Stimulated activated naive B cell treated with anti-CD40 and anti-IgM and Interleukin-4, amounts not matched to agents 10 μg/mL and 1 μg/mL and 100 μg/mL, for 72 hours (primary cell): ENCODE measurements at regions not wholly inside any gene's neighbourhood (a gene's known extent, or its start where the extent isn't known, plus 50 kb on each side); places are given as distances from the start of the nearest gene placed in this dataset.

Experiments
- ATAC-seq, 2 donors: fragments of 150-1000 bp; cut with Tn5 transposase; replicated peaks; 2 replicates each; pipeline ENCODE4 v1.10.0; 2021; ENCODE audit warnings: moderate library complexity in 1 of 2
- DNase-seq: peaks from one replicate; pipeline ENCODE4 v3.0.0; 2021
- H3K27ac Mint-ChIP-seq: one replicate; pipeline ENCODE4 v1.8.0; 2022; ENCODE audit warnings: mild to moderate bottlenecking, mixed read lengths
- H3K27me3 Mint-ChIP-seq, 2 donors: one replicate each; pipeline ENCODE4 v1.8.0; 2022; ENCODE audit warnings: mixed read lengths in 2 of 2
- H3K36me3 Mint-ChIP-seq, 2 donors: one replicate each; pipeline ENCODE4 v1.8.0; 2022; ENCODE audit warnings: mixed read lengths in 2 of 2, mild to moderate bottlenecking in 1 of 2
- H3K4me1 Mint-ChIP-seq, 2 donors: one replicate each; pipeline ENCODE4 v1.8.0; 2022; ENCODE audit warnings: mixed read lengths in 2 of 2, mild to moderate bottlenecking in 1 of 2
- H3K4me3 Mint-ChIP-seq, 2 donors: one replicate each; pipeline ENCODE4 v1.8.0; 2022; ENCODE audit warnings: mild to moderate bottlenecking in 2 of 2, mixed read lengths in 2 of 2, moderate library complexity in 1 of 2
- H3K9me3 Mint-ChIP-seq, 2 donors: one replicate each; pipeline ENCODE4 v1.8.0; 2022; ENCODE audit warnings: mixed read lengths in 2 of 2, mild to moderate bottlenecking in 1 of 2

GRCh38 chr5:35354751-35355150 is 124.5 kb upstream of the PRLR start:
- no peaks in the 10 kb centered on the region for H3K4me1 Mint-ChIP-seq
- H3K27me3 Mint-ChIP-seq: peaks cover 3 to 7% of the 10 kb centered on the region in 2 donors
- no peak for ATAC-seq
- H3K9me3 Mint-ChIP-seq: peaks cover 22 to 23% of the 10 kb centered on the region in 2 donors
- no peak for DNase-seq
- H3K36me3 Mint-ChIP-seq: peaks cover 4% of the 10 kb centered on the region in 2 donors
- H3K4me3 Mint-ChIP-seq: no peak overlapping the region
- H3K27ac Mint-ChIP-seq: no peak overlapping the region

- Mint-ChIP-seq H3K4me1 (no peaks in the 10 kb centered on the region), H3K27me3 (no peaks in the 10 kb centered on the region), H3K4me3 (no peak overlapping the region), H3K27ac (no peak overlapping the region), H3K36me3 (no peaks in the 10 kb centered on the region), H3K9me3 (peaks cover 0 to 7% of the 10 kb centered on the region in 2 donors)
- DNase-seq (no peak), ATAC-seq (no peak)
Measured at GRCh38 chr5:35345222-35345621, 114.9 kb upstream of the PRLR start.

DNA sequence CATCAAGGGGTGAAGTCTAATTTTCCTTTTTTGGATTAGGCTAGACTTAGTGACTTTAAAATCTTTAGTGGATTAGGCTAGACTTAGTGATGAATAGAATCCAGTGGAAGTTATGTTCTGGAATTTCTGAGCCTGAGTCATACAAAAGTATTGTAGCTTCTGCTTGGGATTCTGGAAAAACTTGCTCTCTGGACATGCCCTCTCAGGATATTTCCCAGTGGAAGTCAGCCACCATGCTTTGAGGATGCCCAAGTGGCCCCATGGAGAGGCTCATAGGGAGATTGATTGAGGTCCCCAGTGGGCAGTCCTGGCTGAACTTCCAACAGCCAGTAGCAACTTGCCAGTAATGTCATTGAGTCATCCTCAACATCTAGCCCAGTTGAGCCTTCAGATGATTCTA is 112.4 kb upstream of the PRLR start:
- no peaks in the 10 kb centered on the region for H3K36me3 Mint-ChIP-seq
- ATAC-seq: no peak
- no peak overlapping the region for H3K4me3 Mint-ChIP-seq
- H3K27me3 Mint-ChIP-seq: peaks cover 0 to 10% of the 10 kb centered on the region in 2 donors
- H3K27ac Mint-ChIP-seq: no peak overlapping the region
- DNase-seq: no peak
- peaks cover 0 to 4% of the 10 kb centered on the region in 2 donors for H3K9me3 Mint-ChIP-seq
- no peaks in the 10 kb centered on the region for H3K4me1 Mint-ChIP-seq

DNA sequence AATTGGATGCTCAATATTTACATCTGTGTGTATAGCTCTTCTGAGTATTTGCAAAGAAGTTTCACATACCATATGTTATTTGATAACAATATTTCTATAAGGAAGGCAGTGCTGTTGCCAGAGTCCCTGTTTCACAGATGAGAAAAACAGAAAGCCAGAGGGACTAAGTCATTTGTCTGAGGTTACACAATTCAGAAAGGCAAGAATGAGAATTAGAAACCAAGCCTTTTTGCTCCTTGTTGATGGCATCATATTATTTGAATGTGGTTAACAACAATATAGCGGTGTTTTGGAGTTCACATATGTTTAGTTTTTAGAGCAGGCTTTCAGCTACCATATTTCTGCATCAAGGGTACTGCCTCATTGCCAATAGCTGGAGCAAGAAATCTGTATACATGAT is 110.9 kb upstream of the PRLR start:
- H3K4me3 Mint-ChIP-seq: no peak overlapping the region
- peaks cover 0 to 10% of the 10 kb centered on the region in 2 donors for H3K27me3 Mint-ChIP-seq
- DNase-seq: no peak
- ATAC-seq: no peak
- H3K9me3 Mint-ChIP-seq: peaks cover 0 to 4% of the 10 kb centered on the region in 2 donors
- no peaks in the 10 kb centered on the region for H3K36me3 Mint-ChIP-seq
- H3K4me1 Mint-ChIP-seq: no peaks in the 10 kb centered on the region
- H3K27ac Mint-ChIP-seq: no peak overlapping the region

DNA sequence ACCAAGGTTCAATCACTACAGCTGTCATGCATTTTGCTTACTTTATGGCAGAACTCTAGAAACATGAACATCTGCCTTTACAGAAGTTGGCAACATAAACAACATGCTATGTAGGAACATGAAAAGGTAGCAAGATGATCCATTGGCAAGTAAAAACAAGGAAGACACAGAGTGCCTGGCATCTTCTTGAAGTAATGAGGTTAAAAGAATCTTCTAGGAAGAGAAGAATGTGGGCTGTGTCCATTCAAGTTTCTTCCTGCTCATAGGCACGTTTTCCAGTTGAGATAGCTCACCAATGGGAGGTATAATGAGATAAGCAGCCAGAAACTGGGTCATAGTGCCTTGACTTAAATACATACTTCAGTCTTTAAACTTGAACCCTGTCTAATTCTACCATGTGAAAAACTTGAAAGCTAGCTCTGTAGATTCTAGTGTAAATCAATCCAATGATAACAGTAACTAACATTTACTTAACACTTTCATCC is 109.4 kb upstream of the PRLR start:
- Mint-ChIP-seq H3K9me3 (peaks cover 0 to 6% of the 10 kb centered on the region in 2 donors), H3K36me3 (no peaks in the 10 kb centered on the region), H3K4me3 (no peak overlapping the region), H3K27ac (no peak overlapping the region), H3K4me1 (no peaks in the 10 kb centered on the region), H3K27me3 (peaks cover 0 to 16% of the 10 kb centered on the region in 2 donors)
- no peak for ATAC-seq
- no peak for DNase-seq

- H3K36me3 Mint-ChIP-seq: no peaks in the 10 kb centered on the region
- no peak overlapping the region for H3K4me3 Mint-ChIP-seq
- peaks cover 0 to 16% of the 10 kb centered on the region in 2 donors for H3K27me3 Mint-ChIP-seq
- ATAC-seq (no peak), DNase-seq (no peak)
- H3K4me1 Mint-ChIP-seq: no peaks in the 10 kb centered on the region
- H3K9me3 Mint-ChIP-seq: peaks cover 0 to 6% of the 10 kb centered on the region in 2 donors
- H3K27ac Mint-ChIP-seq: no peak overlapping the region
Measured at GRCh38 chr5:35339006-35339405, 108.7 kb upstream of the PRLR start.

GRCh38 chr5:35338157-35338453 is 107.8 kb upstream of the PRLR start:
- H3K9me3 Mint-ChIP-seq: peaks cover 0 to 4% of the 10 kb centered on the region in 2 donors
- DNase-seq (no peak), ATAC-seq (no peak)
- H3K4me3 Mint-ChIP-seq: no peak overlapping the region
- H3K27me3 Mint-ChIP-seq: peaks cover 0 to 16% of the 10 kb centered on the region in 2 donors
- H3K4me1 Mint-ChIP-seq: no peaks in the 10 kb centered on the region
- H3K27ac Mint-ChIP-seq: no peak overlapping the region
- H3K36me3 Mint-ChIP-seq: no peaks in the 10 kb centered on the region

DNA sequence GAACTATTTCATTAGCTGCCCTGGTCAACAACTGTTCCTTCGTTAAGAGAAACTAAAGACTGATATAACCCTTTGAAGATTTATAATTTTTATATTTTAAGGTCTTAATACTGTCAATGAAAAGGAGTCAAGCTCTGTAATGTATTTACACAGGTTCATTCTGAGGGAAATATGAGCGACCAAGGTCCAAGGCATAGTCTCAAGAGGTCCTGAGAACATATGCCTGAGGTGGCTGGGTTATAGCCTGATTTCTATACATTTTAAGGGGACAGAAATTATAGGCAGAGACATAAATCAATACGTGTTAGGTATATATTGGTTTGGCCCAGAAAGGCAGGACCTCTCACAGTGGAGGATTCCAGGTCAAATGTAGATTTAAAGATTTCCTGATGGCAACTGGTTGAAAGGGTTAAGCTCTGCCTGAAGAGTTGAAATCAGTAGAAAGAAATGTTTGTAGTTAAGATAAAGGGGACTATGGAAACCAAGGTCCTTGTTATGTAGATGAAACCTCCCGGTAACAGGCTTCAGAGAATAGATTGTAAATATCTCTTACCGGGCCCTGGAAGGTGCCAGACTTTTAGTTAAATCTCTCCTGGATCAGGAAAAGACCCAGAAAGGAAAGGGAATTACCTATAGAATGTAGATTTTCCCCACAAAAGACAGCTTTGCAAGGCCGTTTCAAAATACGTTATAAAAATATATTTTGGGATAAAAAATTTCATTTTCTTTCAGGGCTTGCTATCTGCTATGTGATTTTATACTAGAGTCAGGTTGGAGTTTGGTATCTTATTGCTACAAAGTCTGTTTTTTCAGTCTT is 107.3 kb upstream of the PRLR start:
- Mint-ChIP-seq H3K27ac (no peak overlapping the region), H3K36me3 (no peaks in the 10 kb centered on the region), H3K4me3 (no peak overlapping the region)

DNA sequence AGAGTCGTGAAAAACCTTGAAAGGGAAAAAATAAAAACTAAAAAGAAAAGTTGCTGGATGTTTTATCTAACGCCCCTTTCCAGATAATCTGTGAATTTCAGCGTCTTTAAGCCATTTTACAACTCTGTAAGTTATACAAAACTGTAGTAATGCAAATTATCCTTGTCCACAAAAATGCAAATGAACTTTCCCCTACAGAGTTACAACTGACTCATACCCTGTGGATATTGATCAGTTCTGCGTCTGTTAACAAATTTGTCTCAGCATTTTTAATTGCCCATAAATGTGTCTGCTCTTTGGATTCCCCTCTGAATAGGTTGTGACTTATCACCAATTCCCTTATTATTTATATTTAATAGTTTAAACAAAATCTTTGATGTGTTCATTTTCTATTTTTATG is 105.9 kb upstream of the PRLR start:
- ATAC-seq: no peak
- peaks cover 0 to 4% of the 10 kb centered on the region in 2 donors for H3K9me3 Mint-ChIP-seq

More for the DNA sequence above, 107.3 kb upstream of the PRLR start:
- ATAC-seq (no peak), DNase-seq (no peak)
- no peaks in the 10 kb centered on the region for H3K4me1 Mint-ChIP-seq
- peaks cover 0 to 4% of the 10 kb centered on the region in 2 donors for H3K9me3 Mint-ChIP-seq
- H3K27me3 Mint-ChIP-seq: peaks cover 0 to 16% of the 10 kb centered on the region in 2 donors

GRCh38 chr5:35335752-35336151 is 105.5 kb upstream of the PRLR start:
- DNase-seq: no peak
- H3K27me3 Mint-ChIP-seq: peaks cover 0 to 16% of the 10 kb centered on the region in 2 donors
- ATAC-seq: no peak
- no peak overlapping the region for H3K4me3 Mint-ChIP-seq
- no peak overlapping the region for H3K27ac Mint-ChIP-seq
- H3K4me1 Mint-ChIP-seq: no peaks in the 10 kb centered on the region
- no peaks in the 10 kb centered on the region for H3K36me3 Mint-ChIP-seq
- peaks cover 0 to 4% of the 10 kb centered on the region in 2 donors for H3K9me3 Mint-ChIP-seq

More for the DNA sequence above, 105.9 kb upstream of the PRLR start:
- no peaks in the 10 kb centered on the region for H3K36me3 Mint-ChIP-seq
- H3K27me3 Mint-ChIP-seq: peaks cover 0 to 16% of the 10 kb centered on the region in 2 donors
- no peak for DNase-seq
- no peaks in the 10 kb centered on the region for H3K4me1 Mint-ChIP-seq
- no peak overlapping the region for H3K27ac Mint-ChIP-seq
- H3K4me3 Mint-ChIP-seq: no peak overlapping the region

GRCh38 chr5:35333366-35333765 is 103.1 kb upstream of the PRLR start:
- Mint-ChIP-seq H3K36me3 (no peaks in the 10 kb centered on the region), H3K4me1 (no peaks in the 10 kb centered on the region), H3K4me3 (no peak overlapping the region), H3K27ac (no peak overlapping the region), H3K9me3 (peaks cover 0 to 2% of the 10 kb centered on the region in 2 donors), H3K27me3 (peaks cover 0 to 9% of the 10 kb centered on the region in 2 donors)
- ATAC-seq (no peak), DNase-seq (no peak)

DNA sequence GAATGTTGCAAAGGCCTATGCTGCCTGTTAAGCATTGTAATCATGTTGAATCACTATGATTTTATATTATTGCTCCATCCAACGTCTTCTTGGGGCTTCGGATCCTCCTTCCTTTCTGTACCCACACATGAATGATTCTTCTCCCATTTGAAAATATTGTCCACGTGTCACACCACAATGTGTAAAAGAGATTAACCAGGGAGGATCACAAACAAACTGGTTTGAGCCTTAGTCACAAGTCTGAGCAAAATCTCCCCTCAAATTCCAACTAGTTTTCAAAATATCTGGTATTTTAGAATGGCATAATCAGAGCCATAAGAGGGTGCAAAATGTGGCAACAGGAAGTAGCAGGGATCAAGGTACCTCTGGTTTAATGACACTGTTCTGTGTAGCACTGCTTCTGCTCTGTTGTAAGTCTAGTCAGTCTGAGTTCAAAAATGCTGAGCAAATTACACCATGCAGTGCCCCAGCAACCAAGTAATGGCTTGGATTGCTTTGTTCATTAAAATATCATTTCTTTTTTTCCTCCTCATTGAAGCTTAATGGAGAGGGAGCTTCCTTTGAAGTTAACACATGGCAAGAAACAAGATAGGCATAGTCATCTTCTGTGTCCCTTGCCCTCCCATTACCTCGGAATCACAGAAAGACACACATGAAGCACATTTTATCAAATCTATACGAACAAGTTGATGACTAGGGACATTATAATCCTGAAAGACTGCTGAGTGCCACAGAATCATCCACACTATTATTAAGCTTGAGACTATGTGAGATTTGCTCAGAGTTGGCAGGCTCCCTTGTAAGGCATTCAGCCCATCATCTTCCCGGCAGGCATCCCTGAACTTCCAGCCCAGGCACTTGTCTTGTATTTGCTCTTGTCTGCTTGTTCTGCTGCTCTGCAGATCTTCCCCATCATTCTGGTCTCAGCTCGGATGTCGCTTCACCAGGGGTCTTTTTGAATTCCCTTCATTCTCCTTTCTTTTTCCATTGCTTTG is 102.0 kb upstream of the PRLR start:
- Mint-ChIP-seq H3K27me3 (peaks cover 0 to 5% of the 10 kb centered on the region in 2 donors), H3K36me3 (no peaks in the 10 kb centered on the region), H3K4me3 (no peak overlapping the region), H3K9me3 (peaks cover 0 to 2% of the 10 kb centered on the region in 2 donors), H3K27ac (no peak overlapping the region), H3K4me1 (no peaks in the 10 kb centered on the region)
- DNase-seq: no peak
- no peak for ATAC-seq

DNA sequence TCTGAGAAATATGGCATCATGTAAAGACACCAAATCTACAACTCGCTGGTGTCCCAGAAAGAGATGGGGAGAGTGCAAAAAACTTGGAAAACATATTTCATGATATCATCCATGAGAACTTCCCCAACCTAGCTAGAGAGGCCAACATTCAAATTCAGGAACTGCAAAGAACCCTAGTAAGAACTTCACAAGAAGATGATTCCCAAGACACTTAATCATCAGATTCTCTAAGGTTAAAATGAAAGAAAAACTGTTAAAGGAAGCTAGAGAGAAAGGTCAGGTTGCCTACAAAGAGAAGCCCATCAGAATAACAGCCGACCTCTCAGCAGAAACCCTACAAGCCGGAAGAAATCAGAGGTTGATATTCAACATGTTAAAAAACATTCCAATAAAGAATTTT is 95.5 kb upstream of the PRLR start:
- Mint-ChIP-seq H3K9me3 (no peaks in the 10 kb centered on the region), H3K27ac (no peak overlapping the region), H3K36me3 (no peaks in the 10 kb centered on the region), H3K4me3 (no peak overlapping the region), H3K4me1 (peaks cover 0 to under 1% of the 10 kb centered on the region in 2 donors), H3K27me3 (peaks cover 0 to 16% of the 10 kb centered on the region in 2 donors)
- DNase-seq (no peak), ATAC-seq (no peak)

GRCh38 chr5:35324679-35325078 is 94.4 kb upstream of the PRLR start:
- Mint-ChIP-seq H3K4me3 (no peak overlapping the region), H3K36me3 (no peaks in the 10 kb centered on the region), H3K9me3 (no peaks in the 10 kb centered on the region)

More at GRCh38 chr5:35324679-35325078, 94.4 kb upstream of the PRLR start:
- DNase-seq (no peak), ATAC-seq (no peak)
- Mint-ChIP-seq H3K4me1 (peaks cover 5 to 12% of the 10 kb centered on the region in 2 donors), H3K27ac (no peak overlapping the region), H3K27me3 (peaks cover 0 to 16% of the 10 kb centered on the region in 2 donors)
